Urinary bladder (tissue), 3 donors: ENCODE measurements at regions not wholly inside any gene's neighbourhood (a gene's known extent, or its start where the extent isn't known, plus 50 kb on each side); places are given as distances from the start of the nearest gene placed in this dataset.

Experiments used
- DNase-seq: peaks from one replicate; pipeline ENCODE4 v3.0.0-alpha.2; 2015; ENCODE audit errors: extremely low spot score
- H3K27ac ChIP-seq: one replicate; pipeline ENCODE4 v1.5.1; 2013; ENCODE audit warnings: low read depth, mild to moderate bottlenecking, moderate library complexity
- H3K36me3 ChIP-seq: one replicate; pipeline ENCODE4 v1.6.1; 2013; ENCODE audit warnings: mild to moderate bottlenecking, moderate library complexity; ENCODE audit not compliant: insufficient read depth
- H3K4me1 ChIP-seq: one replicate; pipeline ENCODE4 v1.6.1; 2013; ENCODE audit warnings: mild to moderate bottlenecking, moderate library complexity; ENCODE audit not compliant: insufficient read depth
- H3K4me3 ChIP-seq: one replicate; pipeline ENCODE4 v1.5.1; 2013; ENCODE audit warnings: low read depth, low read length
- WGBS: extraction: QIAGEN DNeasy Blood & Tissue Kit; methylation state at CpG from one replicate; pipeline ENCODE4 v1.1.7; 2013; 5-methylcytosine and 5-hydroxymethylcytosine counted together
- donor health status: healthy with polysubstance abuse.
- donor health status: healthy.

GRCh38 chr10:21260066-21260465 is 265.4 kb downstream of the SKIDA1 start:
- H3K27ac ChIP-seq: no peak overlapping the region
- no peaks in the 10 kb centered on the region for H3K36me3 ChIP-seq
- no peak for DNase-seq
- H3K4me1 ChIP-seq: no peaks in the 10 kb centered on the region
- WGBS: 69% methylated on average over 6 of the region's 6 CpGs
- H3K4me3 ChIP-seq: no peak overlapping the region

GRCh38 chr10:21257919-21258318 is 267.6 kb downstream of the SKIDA1 start:
- Histone ChIP-seq H3K4me3 (no peak overlapping the region), H3K4me1 (no peaks in the 10 kb centered on the region), H3K27ac (no peak overlapping the region), H3K36me3 (no peaks in the 10 kb centered on the region)
- DNase-seq: no peak
- 41% methylated on average over 2 of the region's 2 CpGs for WGBS

- Histone ChIP-seq H3K36me3 (no peaks in the 10 kb centered on the region), H3K4me3 (no peak overlapping the region), H3K27ac (no peak overlapping the region), H3K4me1 (no peaks in the 10 kb centered on the region)
- 75% methylated on average over 2 of the region's 2 CpGs for WGBS
- DNase-seq: no peak
These were observed 268.3 kb downstream of the SKIDA1 start for GRCh38 chr10:21257191-21257590.

GRCh38 chr10:21249435-21249834 is 276.0 kb downstream of the SKIDA1 start:
- DNase-seq: no peak
- H3K27ac ChIP-seq: no peak overlapping the region
- no peak overlapping the region for H3K4me3 ChIP-seq
- H3K36me3 ChIP-seq: no peaks in the 10 kb centered on the region
- WGBS: 99% methylated on average over 1 of the region's 1 CpG
- no peaks in the 10 kb centered on the region for H3K4me1 ChIP-seq

- Histone ChIP-seq H3K27ac (no peak overlapping the region), H3K4me1 (no peaks in the 10 kb centered on the region), H3K4me3 (no peak overlapping the region), H3K36me3 (no peaks in the 10 kb centered on the region)
- no peak for DNase-seq
- WGBS: 61% methylated on average over 1 of the region's 1 CpG
These were observed 277.9 kb downstream of the SKIDA1 start for GRCh38 chr10:21247592-21247991.

- Histone ChIP-seq H3K4me1 (no peaks in the 10 kb centered on the region), H3K4me3 (no peak overlapping the region), H3K27ac (no peak overlapping the region), H3K36me3 (no peaks in the 10 kb centered on the region)
- DNase-seq: no peak
- WGBS: 92% methylated on average over 5 of the region's 5 CpGs
These were observed 279.3 kb downstream of the SKIDA1 start for GRCh38 chr10:21246178-21246577.

GRCh38 chr10:21243748-21244257 is 281.7 kb downstream of the SKIDA1 start:
- H3K36me3 ChIP-seq: no peaks in the 10 kb centered on the region
- WGBS: 93% methylated on average over 8 of the region's 8 CpGs
- DNase-seq: no peak

GRCh38 chr10:21242915-21243314 is 282.6 kb downstream of the SKIDA1 start:
- 85% methylated on average over 3 of the region's 3 CpGs for WGBS
- Histone ChIP-seq H3K4me1 (no peaks in the 10 kb centered on the region), H3K27ac (no peak overlapping the region), H3K4me3 (no peak overlapping the region), H3K36me3 (no peaks in the 10 kb centered on the region)
- no peak for DNase-seq

More at GRCh38 chr10:21243748-21244257, 281.7 kb downstream of the SKIDA1 start:
- no peak overlapping the region for H3K4me3 ChIP-seq
- H3K27ac ChIP-seq: no peak overlapping the region
- no peaks in the 10 kb centered on the region for H3K4me1 ChIP-seq

GRCh38 chr10:21238717-21239116 is 286.8 kb downstream of the SKIDA1 start:
- Histone ChIP-seq H3K4me1 (no peaks in the 10 kb centered on the region), H3K4me3 (no peak overlapping the region), H3K36me3 (no peaks in the 10 kb centered on the region), H3K27ac (no peak overlapping the region)
- 71% methylated on average over 2 of the region's 2 CpGs for WGBS
- no peak for DNase-seq

- Histone ChIP-seq H3K4me1 (no peaks in the 10 kb centered on the region), H3K4me3 (no peak overlapping the region), H3K36me3 (no peaks in the 10 kb centered on the region), H3K27ac (no peak overlapping the region)
- WGBS: 95% methylated on average over 5 of the region's 5 CpGs
- no peak for DNase-seq
These were observed 287.4 kb downstream of the SKIDA1 start for GRCh38 chr10:21238044-21238443.

GRCh38 chr10:21234761-21235160 is 290.7 kb downstream of the SKIDA1 start:
- no peak for DNase-seq
- 86% methylated on average over 6 of the region's 6 CpGs for WGBS
- no peaks in the 10 kb centered on the region for H3K36me3 ChIP-seq
- no peak overlapping the region for H3K27ac ChIP-seq
- H3K4me3 ChIP-seq: no peak overlapping the region
- no peaks in the 10 kb centered on the region for H3K4me1 ChIP-seq

- Histone ChIP-seq H3K27ac (no peak overlapping the region), H3K4me3 (no peak overlapping the region), H3K36me3 (no peaks in the 10 kb centered on the region), H3K4me1 (no peaks in the 10 kb centered on the region)
- DNase-seq: no peak
These were observed 295.3 kb downstream of the SKIDA1 start for GRCh38 chr10:21230219-21230618.

- DNase-seq: no peak
- 96% methylated on average over 10 of the region's 10 CpGs for WGBS
These were observed 307.6 kb downstream of the SKIDA1 start for GRCh38 chr10:21217748-21218367.

GRCh38 chr10:21217107-21217506 is 308.4 kb downstream of the SKIDA1 start:
- no peak for DNase-seq
- 45% methylated on average over 3 of the region's 3 CpGs for WGBS
- no peaks in the 10 kb centered on the region for H3K4me1 ChIP-seq
- H3K36me3 ChIP-seq: no peaks in the 10 kb centered on the region
- H3K27ac ChIP-seq: no peak overlapping the region
- H3K4me3 ChIP-seq: no peak overlapping the region

More at GRCh38 chr10:21217748-21218367, 307.6 kb downstream of the SKIDA1 start:
- Histone ChIP-seq H3K27ac (no peak overlapping the region), H3K4me3 (no peak overlapping the region), H3K4me1 (no peaks in the 10 kb centered on the region), H3K36me3 (no peaks in the 10 kb centered on the region)

- 98% methylated on average over 3 of the region's 3 CpGs for WGBS
- Histone ChIP-seq H3K4me3 (no peak overlapping the region), H3K27ac (no peak overlapping the region), H3K4me1 (no peaks in the 10 kb centered on the region), H3K36me3 (no peaks in the 10 kb centered on the region)
- no peak for DNase-seq
These were observed 311.2 kb downstream of the SKIDA1 start for GRCh38 chr10:21214329-21214728.
